Esophagus muscularis mucosa (tissue), 4 donors: ENCODE measurements at regions not wholly inside any gene's neighbourhood (a gene's known extent, or its start where the extent isn't known, plus 50 kb on each side); places are given as distances from the start of the nearest gene placed in this dataset.

Experiments used
- DNase-seq: peaks from one replicate; pipeline ENCODE4 v3.0.0-alpha.2; 2017; ENCODE audit errors: extremely low spot score
- H3K27ac ChIP-seq, 4 donors: fragments of 200-600 bp; sonication (generic); replicated peaks in 1 of 4; 1 replicate in 3 of 4; 2 replicates in 1 of 4; pipeline ENCODE4 v1.5.1; 2016 to 2019; ENCODE audit warnings: mild to moderate bottlenecking in 1 of 4
- H3K27me3 ChIP-seq, 4 donors: fragments of 200-600 bp; sonication (generic); one replicate each; pipeline versions ENCODE4 v1.5.1 to v1.6.0; 2016 to 2019
- H3K36me3 ChIP-seq, 4 donors: fragments of 200-600 bp; sonication (generic); one replicate each; pipeline ENCODE4 v1.5.1; 2016 to 2019
- H3K4me1 ChIP-seq, 4 donors: fragments of 200-600 bp; sonication (generic); one replicate each; pipeline ENCODE4 v1.5.1; 2016 to 2019
- H3K4me3 ChIP-seq, 4 donors: fragments of 200-600 bp; sonication (generic); 1 replicate in 2 of 4; 2 replicates in 2 of 4; pipeline ENCODE4 v1.5.1; 2016 to 2019; ENCODE audit warnings: mild to moderate bottlenecking in 4 of 4, moderate library complexity in 1 of 4
- H3K9me3 ChIP-seq, 4 donors: fragments of 200-600 bp; sonication (generic); 1 replicate in 3 of 4; 2 replicates in 1 of 4; pipeline ENCODE4 v1.5.1; 2016 to 2019
- EP300 ChIP-seq: sonication (generic); formaldehyde crosslinking; IDR thresholded peaks from one replicate; pipeline ENCODE4 v1.6.1; 2017; ENCODE audit warnings: antibody characterized with exemption
- POLR2A ChIP-seq: fragments of 450-650 bp; IDR thresholded peaks from one replicate; pipeline ENCODE4 v1.6.1; 2017; ENCODE audit warnings: antibody characterized with exemption, moderate library complexity, mild to moderate bottlenecking, low read depth
- POLR2AphosphoS5 ChIP-seq, 2 donors: sonication (generic); formaldehyde crosslinking; IDR thresholded peaks; one replicate each; pipeline ENCODE4 v1.6.1; 2017; ENCODE audit warnings: antibody characterized with exemption in 2 of 2
- WGBS: methylation state at CpG from one replicate; pipeline ENCODE4 v1.1.5; 2018; 5-methylcytosine and 5-hydroxymethylcytosine counted together
- intact Hi-C: fragments of 100-400 bp; cut with DNase I; formaldehyde crosslinking; loops from one replicate; pipeline ENCODE4 v1.15.1; 2023
- TF ChIP-seq, protein P1 (sequence below), 3 experiments: fragments of 200-600 bp in 2 of 3; fragments of 450-650 bp in 1 of 3; sonication (generic) in 2 of 3; IDR thresholded peaks; one replicate each; pipeline ENCODE4 v1.5.1; 2017 to 2019; ENCODE audit warnings: antibody characterized with exemption in 3 of 3, mild to moderate bottlenecking in 2 of 3, moderate library complexity in 1 of 3

DNA sequence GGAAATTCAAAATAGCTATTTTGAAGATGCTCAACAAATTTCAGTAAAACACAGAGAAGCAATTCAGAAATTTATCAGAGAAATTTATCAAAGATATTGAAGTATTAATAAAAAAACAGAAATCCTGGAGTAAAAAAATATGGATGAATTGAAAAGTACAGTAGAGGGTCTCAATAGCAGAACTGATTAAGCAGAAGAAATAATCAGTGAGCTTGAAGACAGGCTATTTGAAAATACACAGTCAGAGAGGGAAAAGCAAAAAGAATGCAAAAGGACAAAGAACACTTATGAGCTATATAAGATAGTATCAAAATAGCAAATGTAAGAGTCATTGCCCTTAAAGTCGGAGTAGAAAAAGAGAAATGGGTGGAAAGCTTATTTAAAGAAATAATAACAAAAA lies 107.9 kb upstream of the PPP2R2B start:
- no peaks in the 10 kb centered on the region for H3K4me1 ChIP-seq
- H3K4me3 ChIP-seq = no peak overlapping the region
- no peak overlapping the region for H3K27ac ChIP-seq
- intact Hi-C loops = no loop called here
- TF ChIP-seq EP300 (no peak), POLR2AphosphoS5 (IDR thresholded peaks at IDR 0.05) (no peak), POLR2A (no peak)
- H3K9me3 ChIP-seq = peaks cover 0 to 38% (median 14%) of the 10 kb centered on the region in 4 donors
- H3K36me3 ChIP-seq = no peaks in the 10 kb centered on the region
- DNase-seq = no peak
- no peaks in the 10 kb centered on the region for H3K27me3 ChIP-seq
- WGBS = 73% methylated on average over 1 of the region's 1 CpG

DNA sequence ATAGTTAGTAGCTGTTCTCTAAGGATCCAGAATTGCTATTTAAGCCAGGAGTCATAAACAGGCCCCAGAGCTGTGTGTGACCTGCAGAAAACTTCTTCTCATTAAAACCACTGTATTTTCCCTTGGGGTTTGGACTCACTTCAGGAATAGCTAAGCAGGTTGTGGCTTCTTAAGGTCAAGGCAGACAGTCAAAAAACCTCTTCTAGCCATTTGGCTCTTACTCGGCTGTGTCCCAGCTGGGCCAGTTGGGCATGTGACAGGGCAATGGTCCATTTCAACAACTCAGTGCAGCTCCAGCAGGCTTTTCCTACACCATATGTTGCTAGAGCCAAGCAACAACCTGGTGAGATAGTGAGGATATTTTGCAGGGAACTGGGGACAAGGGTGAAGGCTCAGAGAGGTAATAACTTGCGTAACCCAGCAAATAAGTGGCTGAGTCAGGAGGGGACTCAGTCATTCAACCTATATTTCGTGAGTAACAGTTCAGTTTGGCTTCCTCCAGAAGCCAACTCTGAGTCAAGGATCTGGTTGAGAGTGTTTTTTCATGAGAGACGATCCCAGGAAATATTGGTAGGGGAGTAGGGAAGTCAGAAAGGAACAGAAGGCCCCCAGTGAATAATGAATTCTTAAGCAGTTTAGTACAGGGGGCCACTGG lies 115.4 kb upstream of the PPP2R2B start:
- H3K36me3 ChIP-seq = no peaks in the 10 kb centered on the region
- H3K27ac ChIP-seq = no peak overlapping the region
- WGBS = 33% methylated on average over 4 of the region's 4 CpGs
- no peak for TF ChIP-seq POLR2A
- no peak for TF ChIP-seq EP300
- TF ChIP-seq POLR2AphosphoS5 (IDR thresholded peaks at IDR 0.05) = no peak
- TF ChIP-seq, protein P1, sequence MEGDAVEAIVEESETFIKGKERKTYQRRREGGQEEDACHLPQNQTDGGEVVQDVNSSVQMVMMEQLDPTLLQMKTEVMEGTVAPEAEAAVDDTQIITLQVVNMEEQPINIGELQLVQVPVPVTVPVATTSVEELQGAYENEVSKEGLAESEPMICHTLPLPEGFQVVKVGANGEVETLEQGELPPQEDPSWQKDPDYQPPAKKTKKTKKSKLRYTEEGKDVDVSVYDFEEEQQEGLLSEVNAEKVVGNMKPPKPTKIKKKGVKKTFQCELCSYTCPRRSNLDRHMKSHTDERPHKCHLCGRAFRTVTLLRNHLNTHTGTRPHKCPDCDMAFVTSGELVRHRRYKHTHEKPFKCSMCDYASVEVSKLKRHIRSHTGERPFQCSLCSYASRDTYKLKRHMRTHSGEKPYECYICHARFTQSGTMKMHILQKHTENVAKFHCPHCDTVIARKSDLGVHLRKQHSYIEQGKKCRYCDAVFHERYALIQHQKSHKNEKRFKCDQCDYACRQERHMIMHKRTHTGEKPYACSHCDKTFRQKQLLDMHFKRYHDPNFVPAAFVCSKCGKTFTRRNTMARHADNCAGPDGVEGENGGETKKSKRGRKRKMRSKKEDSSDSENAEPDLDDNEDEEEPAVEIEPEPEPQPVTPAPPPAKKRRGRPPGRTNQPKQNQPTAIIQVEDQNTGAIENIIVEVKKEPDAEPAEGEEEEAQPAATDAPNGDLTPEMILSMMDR (IDR thresholded peaks at IDR 0.05) = no peak
- no peak for DNase-seq
- H3K4me1 ChIP-seq = no peaks in the 10 kb centered on the region
- intact Hi-C loops = no loop called here
- no peaks in the 10 kb centered on the region for H3K27me3 ChIP-seq
- no peak overlapping the region for H3K4me3 ChIP-seq
- peaks cover 0 to 21% (median 18%) of the 10 kb centered on the region in 4 donors for H3K9me3 ChIP-seq

DNA sequence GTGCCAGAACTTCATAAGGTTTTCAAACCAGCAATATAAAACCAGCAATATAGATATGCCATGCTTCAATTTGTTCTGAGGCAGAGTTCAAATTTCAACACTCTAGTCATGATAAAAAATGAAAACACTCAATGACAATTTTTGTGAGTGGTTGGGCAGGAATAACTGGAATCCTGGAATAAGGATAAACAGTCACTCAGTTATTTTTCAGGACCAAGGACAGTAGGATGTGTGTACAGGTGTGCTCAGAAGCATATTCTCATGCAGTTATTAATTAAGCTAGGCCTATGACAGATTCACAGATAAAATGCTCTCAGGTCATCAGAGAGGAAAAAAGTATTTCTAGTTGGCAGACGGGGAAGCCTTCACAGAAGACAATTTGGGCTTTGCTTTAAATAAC lies 117.3 kb upstream of the PPP2R2B start:
- Histone ChIP-seq H3K4me3 (no peak overlapping the region), H3K27me3 (no peaks in the 10 kb centered on the region), H3K4me1 (no peaks in the 10 kb centered on the region), H3K9me3 (peaks cover 0 to 10% (median 9%) of the 10 kb centered on the region in 4 donors), H3K36me3 (no peaks in the 10 kb centered on the region), H3K27ac (no peak overlapping the region)
- 56% methylated on average over 1 of the region's 1 CpG for WGBS
- no peak for DNase-seq
- TF ChIP-seq EP300 (no peak), POLR2AphosphoS5 (IDR thresholded peaks at IDR 0.05) (no peak), POLR2A (no peak)
- TF ChIP-seq, protein P1 (IDR thresholded peaks at IDR 0.05) = no peak
- intact Hi-C loops = no loop called here

DNA sequence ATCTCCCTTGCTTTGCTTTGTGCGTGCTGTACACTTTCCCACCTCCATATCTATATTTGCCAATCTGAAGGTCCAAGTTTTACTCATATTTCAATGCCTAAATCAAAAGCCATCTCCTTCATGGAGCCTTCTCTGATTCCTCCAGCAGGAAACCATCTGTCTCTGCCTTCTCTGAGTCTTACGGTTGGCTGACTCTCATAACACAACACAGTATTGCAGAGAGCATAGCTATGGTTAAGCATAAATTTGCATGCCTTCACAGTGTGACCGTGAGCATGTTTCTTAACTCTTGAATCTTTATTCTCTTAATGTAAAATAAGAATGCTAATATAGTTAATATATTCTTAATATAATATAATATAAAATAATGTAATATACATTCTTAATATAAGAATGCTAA lies 136.8 kb upstream of the PPP2R2B start:
- no peak for DNase-seq
- no peaks in the 10 kb centered on the region for H3K27me3 ChIP-seq
- no peaks in the 10 kb centered on the region for H3K36me3 ChIP-seq
- TF ChIP-seq POLR2A (no peak), EP300 (no peak), POLR2AphosphoS5 (IDR thresholded peaks at IDR 0.05) (no peak)
- TF ChIP-seq, protein P1 (IDR thresholded peaks at IDR 0.05) = no peak
- H3K4me3 ChIP-seq = no peak overlapping the region
- no peaks in the 10 kb centered on the region for H3K9me3 ChIP-seq
- no peaks in the 10 kb centered on the region for H3K4me1 ChIP-seq
- WGBS = 90% methylated on average over 3 of the region's 3 CpGs
- H3K27ac ChIP-seq = no peak overlapping the region
- intact Hi-C loops = no loop called here

DNA sequence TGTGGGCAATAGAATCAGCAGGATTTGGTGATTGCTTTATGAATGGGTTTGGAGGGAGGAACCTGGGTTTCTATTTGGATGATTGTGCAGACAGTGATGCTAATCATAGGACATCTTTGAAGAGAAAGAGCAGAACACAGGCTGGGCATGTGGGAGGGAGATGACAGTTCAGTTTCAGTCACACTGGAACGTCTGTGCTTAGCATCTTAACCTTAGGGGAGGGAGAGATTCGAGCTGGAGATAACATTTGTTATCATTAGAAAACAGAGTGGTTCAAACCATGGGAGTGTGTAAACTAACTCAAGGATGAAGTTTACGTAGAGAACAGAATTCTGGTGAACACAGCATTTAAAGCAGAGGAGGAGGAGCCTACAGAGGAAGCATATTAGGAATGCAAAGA lies 138.6 kb upstream of the PPP2R2B start:
- no peak for TF ChIP-seq POLR2AphosphoS5 (IDR thresholded peaks at IDR 0.05)
- TF ChIP-seq, protein P1 (IDR thresholded peaks at IDR 0.05) = no peak
- TF ChIP-seq POLR2A = no peak
- no peak for TF ChIP-seq EP300
- Histone ChIP-seq H3K27me3 (no peaks in the 10 kb centered on the region), H3K27ac (no peak overlapping the region), H3K4me3 (no peak overlapping the region), H3K4me1 (no peaks in the 10 kb centered on the region), H3K9me3 (no peaks in the 10 kb centered on the region), H3K36me3 (no peaks in the 10 kb centered on the region)
- DNase-seq = no peak
- WGBS = 4% methylated on average over 3 of the region's 3 CpGs
- intact Hi-C loops = no loop called here
